ENCODE measurements at regions not wholly inside any gene's neighbourhood (a gene's known extent, or its start where the extent isn't known, plus 50 kb on each side); places are given as distances from the start of the nearest gene placed in this dataset.

DNA sequence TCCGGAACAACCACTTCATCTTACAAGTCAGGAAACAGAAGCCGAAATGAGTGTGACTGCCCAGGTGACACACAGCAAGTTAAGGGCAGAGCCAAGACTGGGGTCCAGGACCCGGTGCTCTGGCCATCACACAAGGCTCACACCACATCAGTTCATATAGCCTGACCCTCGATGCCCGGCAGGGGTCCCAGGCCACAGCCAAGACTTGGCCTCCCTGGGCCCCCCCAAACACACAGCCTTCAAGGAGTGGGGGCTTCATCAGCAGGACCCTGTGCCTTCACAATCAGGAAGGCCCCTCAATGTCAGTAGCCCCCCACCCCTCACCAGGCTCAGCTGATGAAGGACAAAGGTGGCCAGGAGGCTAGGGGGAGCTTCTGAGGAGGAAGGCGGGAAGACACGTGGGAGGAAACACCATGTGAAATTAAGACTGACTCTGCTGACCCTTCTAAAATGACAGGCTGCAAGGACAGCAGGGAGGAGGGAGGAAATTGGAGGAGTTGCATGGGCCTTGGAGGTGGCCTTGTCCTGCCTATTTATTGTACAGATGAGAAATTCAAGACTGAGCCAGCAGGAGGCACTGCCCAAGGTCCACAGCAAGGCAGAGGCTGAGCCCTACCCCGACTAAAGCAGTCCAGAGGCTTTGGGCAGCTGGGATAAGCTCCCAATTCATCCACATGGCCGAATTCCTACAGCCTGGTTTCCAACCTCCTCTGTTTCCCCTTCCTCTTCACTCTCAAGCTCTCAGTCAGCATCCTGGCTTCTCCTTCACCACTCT is 216.1 kb upstream of the ZMIZ1 start:
- DNase-seq (ENCODE audit: low spot score) = no peak

DNA sequence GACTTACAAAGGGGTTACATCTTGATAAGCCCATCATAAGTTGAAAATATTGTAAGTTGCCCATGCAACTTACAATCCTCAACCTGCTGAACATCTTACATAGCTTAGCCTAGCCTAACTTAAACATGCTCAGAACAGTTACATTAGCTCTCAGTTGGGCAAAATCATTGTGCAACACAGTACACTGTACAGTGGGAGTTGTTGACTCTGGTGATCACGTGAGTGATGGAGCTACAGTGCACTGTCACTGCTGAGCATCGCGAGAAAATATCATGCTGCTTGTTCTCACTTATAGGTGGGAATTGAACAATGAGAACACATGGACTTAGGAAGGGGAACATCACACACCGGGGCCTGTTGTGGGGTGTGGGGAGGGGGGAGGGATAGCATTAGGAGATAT is 214.9 kb upstream of the ZMIZ1 start:
- no peak for DNase-seq (ENCODE audit: low spot score)

DNA sequence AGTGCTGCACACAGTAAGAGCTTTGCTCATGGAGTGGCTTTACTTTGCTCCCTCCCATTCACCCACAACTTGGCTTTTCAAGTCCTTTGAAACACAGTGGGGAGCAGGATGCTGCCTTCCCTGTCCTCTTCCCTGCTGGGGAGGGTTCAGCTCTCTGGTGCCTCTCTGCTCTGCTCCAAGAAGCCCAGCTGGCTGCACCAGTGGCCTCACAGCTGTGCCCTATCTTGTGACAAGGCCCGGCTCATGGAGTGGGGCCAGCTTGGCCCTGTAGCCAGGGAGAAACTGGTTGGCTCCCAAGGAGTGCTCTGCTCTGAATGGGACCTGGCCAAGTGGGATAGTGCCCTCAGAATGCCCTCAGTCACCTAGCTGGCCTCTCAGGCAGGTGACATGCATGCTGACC is 212.3 kb upstream of the ZMIZ1 start:
- peak; percentile 20 for DNase-seq (ENCODE audit: low spot score)

DNA sequence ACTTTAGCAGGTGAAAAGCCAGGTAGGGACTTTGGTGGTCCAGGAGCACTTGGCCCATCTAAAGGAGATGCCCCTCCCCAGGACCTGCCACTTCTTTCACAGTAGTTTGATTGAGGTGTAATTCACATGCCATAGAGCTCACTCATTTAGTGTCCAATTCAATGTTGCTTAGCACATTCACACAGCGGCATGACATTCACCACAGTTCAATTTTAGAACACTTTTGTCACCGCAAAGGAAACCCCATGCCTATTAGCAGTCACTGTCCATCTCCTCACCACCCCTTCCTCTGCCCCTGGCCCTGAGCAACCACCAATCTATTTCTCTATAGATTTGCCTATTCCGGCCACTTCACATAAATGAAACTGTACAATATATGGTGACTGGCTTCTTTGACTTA is 211.6 kb upstream of the ZMIZ1 start:
- DNase-seq (ENCODE audit: low spot score) = no peak

DNA sequence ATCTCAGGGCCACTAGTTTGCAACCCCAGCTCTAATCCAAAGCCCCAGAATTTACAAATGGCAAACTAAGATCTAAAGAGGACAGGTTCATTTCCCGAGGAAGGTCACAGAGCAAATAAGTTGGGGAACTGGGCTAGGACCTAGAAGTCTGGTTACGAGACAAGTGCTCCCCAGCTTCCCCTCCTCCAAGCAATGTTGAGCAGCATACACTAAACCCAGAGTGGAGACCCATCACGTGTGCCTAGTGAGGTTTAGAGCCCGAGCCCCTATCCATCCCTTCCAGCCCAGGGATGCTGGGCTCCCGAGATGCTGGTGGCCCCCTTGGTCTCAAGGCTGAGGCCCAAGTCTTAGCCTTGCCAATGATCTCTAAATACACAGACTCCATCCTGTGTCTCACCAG is 209.5 kb upstream of the ZMIZ1 start:
- no peak for DNase-seq (ENCODE audit: low spot score)

DNA sequence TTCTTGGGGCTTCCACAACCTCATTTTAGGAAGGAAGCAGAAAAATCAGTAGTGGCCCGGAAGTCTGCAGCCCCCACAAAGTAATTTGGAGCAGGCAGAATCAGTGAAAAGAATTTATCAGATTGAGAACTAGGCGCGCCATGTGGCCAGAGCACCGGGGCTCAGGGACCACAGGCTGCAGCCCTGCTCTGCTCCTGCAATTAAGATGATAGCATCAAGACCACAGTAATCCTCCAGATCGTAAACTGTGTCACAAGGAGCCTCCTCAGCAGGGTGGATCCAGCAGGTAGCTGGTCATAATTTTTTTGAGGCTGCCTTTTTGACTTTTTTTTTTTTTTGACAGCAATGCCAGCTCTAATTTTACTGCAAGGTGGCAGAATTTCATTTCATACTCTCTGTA is 209.0 kb upstream of the ZMIZ1 start:
- no peak for DNase-seq (ENCODE audit: low spot score)

DNA sequence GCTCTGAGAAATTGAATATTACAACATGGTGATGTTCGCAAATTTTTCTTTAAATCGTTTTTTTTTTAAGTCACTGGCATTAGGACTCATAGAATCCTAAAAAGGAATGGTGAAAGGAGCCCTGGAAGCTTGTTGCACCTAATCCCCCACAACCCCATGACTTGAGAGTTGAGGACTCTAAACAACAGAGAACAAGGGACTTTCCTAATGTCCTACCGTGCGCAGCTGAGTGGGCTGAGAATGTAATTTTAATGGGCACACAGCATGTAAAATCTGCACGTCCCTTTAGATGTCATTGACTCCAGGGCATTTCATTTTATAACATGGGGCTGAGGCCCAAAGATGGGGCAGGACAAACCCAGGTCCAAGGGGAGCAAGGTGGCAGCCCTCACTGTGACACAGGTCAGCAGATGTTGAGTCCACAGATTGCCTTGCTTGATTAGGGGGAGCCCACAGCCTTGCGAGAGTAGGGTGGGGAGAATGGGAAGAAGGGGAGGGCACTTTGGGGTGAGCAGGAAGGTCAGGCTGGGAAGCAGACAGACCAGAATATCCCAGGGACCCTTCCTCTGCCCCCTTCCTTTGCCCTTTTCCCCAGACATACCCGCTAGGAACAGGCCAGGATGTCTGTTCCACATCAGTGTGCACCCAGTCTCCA is 208.4 kb upstream of the ZMIZ1 start:
- DNase-seq (ENCODE audit: low spot score) = no peak

DNA sequence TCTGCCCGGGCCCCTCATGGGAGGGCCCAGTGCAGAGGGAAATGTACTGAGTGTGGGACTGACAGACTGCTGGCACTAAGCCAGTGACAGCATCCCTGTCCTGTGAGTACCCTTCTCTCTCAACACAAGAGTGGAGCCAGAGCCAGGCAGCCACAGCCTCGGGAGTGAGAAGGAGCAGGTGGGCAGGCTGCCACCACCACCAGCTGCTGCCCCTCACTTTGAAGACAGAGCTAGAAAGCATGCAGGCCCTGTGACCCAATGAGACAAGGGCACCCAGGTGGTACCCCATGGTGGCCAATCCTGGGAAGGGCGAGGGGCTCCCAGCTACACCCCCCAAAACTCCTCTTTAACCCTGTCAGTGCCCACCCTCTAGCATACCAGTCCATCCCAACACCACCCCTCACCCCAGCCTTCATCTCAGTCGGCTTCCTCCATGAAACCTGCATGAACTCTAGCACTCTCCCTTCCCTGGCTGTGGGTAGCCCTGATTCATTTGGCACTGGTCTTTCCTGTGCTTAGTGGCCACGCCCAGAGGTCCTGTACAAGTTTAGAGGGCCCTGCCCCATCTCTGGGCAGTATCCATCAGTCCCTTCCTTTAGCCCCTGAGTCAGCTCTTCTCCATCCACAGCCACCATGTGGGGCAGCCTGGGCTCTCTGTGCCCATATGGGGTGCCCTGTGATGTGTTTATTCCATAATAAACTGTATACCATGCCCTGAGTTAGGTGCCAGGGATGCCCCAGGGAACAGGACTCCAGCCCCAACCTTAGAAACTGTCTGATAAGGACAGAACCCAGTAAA is 207.0 kb upstream of the ZMIZ1 start:
- no peak for DNase-seq (ENCODE audit: low spot score)

DNA sequence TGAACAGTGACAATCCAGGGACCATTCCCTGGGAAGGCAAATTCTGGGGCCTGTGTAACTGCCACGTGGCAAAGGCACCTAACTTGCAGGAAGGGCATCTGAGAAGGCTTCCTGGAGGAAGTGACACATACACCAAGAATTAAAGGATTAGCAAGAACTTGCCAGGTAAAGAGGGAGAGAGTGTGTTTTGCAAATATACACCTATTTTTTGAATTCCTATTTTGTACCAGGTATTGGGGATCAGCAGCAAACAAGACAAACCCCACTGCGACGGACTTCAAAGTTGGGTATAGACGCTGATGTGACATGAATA is 206.5 kb upstream of the ZMIZ1 start:
- DNase-seq (ENCODE audit: low spot score) = no peak

DNA sequence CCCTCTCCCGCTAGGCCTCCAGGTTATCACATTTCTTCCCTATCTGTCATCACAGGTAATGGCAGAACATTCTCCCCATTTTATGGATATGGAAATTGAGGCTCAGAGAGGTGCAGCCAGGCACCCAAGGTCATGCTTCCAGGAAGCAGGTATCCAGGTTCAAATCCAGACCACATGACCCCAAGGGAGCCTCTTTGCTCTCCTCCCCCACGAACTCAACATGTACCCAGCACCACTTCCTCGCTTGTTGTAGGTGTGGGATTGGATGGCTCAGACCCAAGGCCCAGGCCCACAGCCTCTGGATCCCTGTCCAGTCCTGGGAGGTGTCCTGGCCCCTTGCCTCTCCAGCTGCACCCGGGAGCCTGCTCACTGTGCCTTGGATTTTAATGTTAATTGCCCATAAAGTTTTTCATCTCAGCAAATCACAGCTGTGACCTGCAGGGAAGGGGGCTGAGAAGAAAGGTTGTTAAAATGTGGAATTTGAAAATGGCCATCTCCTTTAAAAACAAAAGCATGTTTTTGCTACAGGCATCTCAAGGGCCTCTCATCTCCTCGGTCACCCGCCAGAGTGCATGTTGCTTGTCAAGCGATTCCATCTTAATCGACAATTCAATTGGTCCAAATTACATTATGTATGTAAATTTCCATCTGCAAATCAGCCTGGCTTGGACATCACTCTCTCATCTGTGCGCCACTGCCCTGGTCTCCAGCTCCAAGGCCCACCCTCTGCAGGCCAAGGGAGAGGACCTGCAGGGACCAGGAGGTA is 205.4 kb upstream of the ZMIZ1 start:
- no peak for DNase-seq (ENCODE audit: low spot score)

DNA sequence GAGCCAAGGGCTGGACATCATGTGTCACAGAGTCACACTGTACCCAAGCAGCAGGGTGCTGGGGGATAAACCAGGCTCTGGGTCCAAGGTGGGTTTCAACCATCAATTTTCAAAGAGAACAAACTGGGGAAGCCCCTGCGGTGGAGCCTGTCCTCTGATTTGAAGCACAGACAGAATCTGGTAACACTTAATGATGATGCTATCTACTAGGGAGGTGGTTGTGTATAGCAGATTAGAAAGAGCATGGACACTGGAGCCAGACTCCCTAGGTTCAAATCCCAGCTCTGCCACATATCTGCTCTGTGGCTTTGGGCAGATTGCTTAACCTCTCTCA is 204.9 kb upstream of the ZMIZ1 start:
- DNase-seq (ENCODE audit: low spot score) = no peak

DNA sequence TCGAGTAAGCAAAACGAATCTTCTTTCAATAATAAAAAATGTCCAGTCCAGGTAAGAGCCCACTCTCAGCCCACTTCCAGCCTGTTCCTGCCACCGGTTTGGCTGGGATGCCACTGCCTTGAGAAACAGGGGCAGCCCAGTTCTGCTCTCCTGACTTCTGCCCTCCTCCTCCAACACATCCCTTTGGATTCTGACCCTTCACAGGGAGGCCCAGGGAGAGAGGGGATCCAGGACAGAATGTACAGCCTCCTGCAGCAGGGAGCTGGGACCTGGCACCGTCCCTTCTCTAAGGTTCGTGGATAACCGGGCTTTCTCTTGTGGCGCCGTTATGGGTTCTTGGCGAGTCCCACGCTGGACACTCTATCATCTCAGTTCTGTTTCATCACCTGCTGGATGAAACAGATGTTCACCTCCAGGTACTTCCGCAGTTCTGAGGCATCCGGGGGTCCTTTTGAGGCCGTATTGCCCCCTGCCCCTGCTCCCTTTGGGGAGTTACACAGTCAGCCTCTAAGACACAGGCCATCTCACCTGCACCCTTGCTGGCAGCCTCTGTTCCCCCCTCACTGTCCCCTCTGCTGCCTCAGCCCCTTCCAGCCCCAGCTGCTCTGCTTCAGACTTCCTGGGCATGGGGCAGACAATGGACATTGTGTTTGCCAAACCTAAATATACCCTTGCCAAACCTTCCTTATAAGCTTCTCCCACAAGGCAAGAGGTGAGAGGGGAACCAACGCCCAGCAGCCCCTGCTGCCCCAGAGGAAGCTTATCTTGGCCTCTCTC is 203.8 kb upstream of the ZMIZ1 start:
- DNase-seq (ENCODE audit: low spot score) = no peak

DNA sequence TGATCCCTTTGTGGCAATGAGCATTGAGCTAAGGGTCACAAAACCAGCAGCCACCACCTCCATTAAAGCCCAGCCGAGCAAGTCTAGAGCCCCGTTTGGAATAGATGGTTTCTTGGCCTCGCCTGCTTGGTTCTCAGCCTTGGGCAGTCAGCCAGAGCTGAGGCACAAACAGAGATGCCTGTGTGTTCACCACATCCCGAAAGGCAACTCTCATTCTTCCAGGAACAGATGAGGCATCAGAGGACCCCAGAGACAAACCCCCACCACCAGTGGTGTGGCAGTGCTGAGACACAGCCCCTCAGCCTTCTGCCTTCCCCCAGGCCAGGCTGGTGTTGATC is 203.3 kb upstream of the ZMIZ1 start:
- DNase-seq (ENCODE audit: low spot score) = no peak

DNA sequence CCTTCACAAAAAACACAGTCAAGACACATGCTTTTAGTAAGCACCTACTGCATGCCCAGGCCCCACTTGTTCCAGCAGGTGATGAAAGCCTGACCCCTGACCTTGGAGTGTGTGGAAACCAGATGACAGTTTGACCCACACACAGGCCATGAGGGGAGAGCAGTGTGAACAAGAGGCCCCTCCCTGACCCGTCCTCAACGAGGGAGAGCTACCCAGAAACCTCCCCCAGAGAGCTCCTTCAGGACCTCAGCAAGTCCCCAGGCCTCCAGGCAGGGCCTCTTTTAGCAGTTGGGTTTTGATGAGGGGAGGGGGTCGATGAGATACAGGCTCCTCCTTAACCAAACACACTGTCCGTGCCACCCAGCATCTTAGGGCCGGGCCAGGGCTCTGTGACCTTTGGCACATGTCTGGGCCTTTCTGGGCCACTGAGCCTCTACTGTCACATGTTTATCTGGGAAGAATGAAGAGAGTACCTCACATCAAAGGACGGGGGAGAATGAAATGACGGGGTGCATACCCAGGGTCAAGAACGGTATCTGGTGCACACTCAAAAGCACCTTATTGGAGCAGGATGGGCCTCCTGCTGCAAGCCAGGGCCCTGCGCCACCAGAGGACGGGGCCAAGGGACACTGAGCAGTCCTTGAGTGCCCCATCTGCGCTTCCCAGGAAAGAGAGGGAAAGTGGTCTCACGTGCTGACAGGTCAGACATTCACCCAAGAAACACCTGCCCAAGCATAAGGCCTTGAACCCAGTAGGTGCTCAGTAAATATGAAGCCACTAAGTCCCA is 202.6 kb upstream of the ZMIZ1 start:
- no peak for DNase-seq (ENCODE audit: low spot score)

DNA sequence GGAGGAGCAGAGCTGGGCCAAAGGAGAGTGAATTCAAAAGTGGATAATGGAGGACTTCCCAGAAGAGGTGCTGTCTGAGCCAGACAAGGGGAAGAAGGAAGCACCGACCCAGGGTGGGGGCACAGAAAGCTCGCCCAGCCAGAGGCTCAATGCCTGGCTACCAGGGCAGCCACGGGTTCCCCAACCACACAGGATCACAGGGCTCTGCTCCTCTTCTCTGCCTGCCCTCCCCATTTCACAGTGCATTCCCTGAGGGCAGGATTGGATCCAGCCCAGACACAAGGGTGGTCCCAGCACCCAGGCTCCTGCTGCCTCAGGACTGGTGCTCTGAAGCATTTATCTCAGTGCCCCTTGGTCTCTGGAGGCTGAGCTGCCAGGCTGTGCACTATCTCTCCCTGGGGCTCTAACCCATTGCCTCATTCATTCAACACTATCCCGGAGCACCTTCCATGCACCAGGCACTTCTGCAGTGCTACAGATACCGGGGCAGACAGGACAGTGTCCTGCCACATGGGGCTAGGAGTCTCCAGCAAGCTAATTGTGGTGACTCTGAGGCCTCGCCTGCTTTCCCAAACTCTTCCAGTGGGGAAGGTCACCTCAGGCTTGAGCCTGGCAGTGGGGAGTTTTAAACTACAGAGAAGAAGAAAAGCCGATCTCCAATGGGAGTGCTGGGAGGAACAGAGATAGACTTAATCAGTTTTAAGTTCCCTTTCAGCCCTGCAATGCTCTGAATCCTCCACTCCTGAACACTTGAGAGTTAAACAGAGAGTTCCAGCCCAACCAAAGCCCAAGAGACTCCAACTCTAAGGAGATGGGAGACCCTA is 201.8 kb upstream of the ZMIZ1 start:
- DNase-seq (ENCODE audit: low spot score) = no peak

DNA sequence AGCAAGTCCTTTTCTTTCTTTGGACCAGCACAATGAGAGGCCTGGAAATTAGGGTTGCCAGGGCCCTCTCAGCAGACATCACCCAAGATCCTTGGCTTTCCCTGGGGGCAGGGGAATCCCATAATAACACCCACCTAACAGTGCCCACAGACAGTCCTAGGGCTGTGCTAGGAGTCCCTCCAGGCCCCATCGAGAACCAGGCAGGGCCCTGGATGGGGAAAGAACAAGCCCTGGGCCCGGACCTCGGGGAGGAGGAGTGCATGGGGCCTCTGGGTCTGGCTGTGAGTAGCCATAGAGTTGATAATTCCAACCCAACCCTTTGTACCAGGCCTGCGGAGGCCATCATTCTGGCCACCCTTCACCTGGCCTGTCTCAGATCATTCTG is 201.2 kb upstream of the ZMIZ1 start:
- DNase-seq (ENCODE audit: low spot score) = no peak

DNA sequence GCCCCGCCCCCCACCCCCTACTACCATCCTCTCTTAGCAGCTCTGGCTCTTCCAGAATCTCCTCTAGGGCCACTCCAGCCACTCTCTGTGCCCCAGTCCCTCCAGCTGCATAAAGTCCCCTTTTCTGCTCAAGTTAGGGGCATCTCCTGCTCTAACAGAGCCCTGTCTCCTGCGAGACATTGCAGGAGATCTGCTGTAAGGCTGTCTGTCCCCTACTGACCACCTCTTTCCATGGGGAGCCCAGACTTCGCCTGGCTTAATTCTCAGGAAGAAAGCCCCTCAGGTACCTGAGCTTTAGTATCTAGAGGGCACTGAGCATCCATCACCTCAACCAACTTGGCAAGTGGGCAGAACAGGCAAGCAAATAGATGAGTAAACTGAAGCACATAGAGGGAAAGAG is 200.7 kb upstream of the ZMIZ1 start:
- no peak for DNase-seq (ENCODE audit: low spot score)

DNA sequence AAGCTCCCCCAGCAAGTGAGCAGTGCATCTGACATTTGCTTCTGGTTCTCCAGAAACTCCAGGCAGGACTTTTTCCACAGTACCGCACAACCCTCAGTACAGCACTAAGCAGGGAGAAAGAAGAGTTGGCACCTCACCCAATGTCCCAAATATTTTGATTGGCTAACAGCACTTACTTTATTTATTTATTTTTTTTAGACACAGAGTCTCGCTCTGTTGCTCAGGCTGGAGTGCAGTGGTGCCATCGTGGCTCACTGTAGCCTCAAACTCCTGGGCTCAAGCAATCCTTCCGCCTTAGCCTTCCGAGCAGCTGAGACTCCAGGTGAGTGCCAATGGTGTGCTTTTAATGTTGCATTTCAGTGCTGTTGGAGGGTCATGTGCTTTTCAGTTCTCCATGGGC is 200.3 kb upstream of the ZMIZ1 start:
- no peak for DNase-seq (ENCODE audit: low spot score)

DNA sequence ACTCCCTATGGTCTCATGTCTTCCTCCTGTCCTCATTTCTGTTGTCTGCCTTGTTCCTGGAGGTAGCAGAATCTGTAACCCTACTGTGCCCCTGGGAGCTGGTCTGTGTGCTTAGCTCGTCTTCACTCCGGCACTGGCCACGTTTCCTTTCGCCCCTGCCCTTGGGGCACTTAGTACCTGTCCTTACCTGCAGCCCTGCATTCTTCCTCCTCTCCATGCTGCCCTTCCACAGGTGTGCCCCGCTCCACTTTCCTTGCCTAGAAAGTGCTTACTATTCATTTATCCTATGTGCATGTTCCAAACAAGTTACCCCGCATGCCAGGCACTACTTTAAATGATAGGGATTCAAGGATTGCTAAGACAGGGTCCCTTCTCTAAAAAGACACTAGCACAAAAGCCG is 199.9 kb upstream of the ZMIZ1 start:
- no peak for DNase-seq (ENCODE audit: low spot score)

All from H4 (cell line).